CD4-positive, alpha-beta memory T cell (primary cell): ENCODE measurements at regions not wholly inside any gene's neighbourhood (a gene's known extent, or its start where the extent isn't known, plus 50 kb on each side); places are given as distances from the start of the nearest gene placed in this dataset.

ENCODE experiments used
- CTCF ChIA-PET: fragments of 350-600 bp; sonication (Branson Sonifier 250); formaldehyde crosslinking; loops from one replicate; lab custom pipeline; 2021; ENCODE audit warnings: inconsistent platforms; ENCODE audit not compliant: partially characterized antibody; lab: Charles Lee
- POLR2A ChIA-PET: fragments of 350-600 bp; sonication (Branson Sonifier 250); formaldehyde crosslinking; loops from one replicate; lab custom pipeline; 2021; ENCODE audit not compliant: partially characterized antibody; lab: Charles Lee
- DNase-seq, 5 donors: peaks; one replicate each; pipeline versions ENCODE4 v3.0.0 to v3.0.0-alpha.2; 2020 to 2022; ENCODE audit warnings: mixed read lengths in 1 of 5
- H3K27ac ChIP-seq: one replicate; pipeline ENCODE4 v1.7.0; 2013; ENCODE audit warnings: low read depth, low read length
- H3K27me3 ChIP-seq: 2 replicates; pipeline ENCODE4 v1.7.0; 2013; ENCODE audit warnings: mild to moderate bottlenecking, low read length, moderate library complexity; ENCODE audit not compliant: insufficient read depth
- H3K36me3 ChIP-seq: 2 replicates; pipeline ENCODE4 v1.7.0; 2013; ENCODE audit warnings: mild to moderate bottlenecking, low read length, moderate library complexity; ENCODE audit not compliant: insufficient read depth
- H3K4me1 ChIP-seq: 2 replicates; pipeline ENCODE4 v1.7.0; 2013; ENCODE audit warnings: mild to moderate bottlenecking, low read length, moderate library complexity; ENCODE audit not compliant: insufficient read depth
- H3K4me3 ChIP-seq, 2 donors: one replicate each; pipeline ENCODE4 v1.7.0; 2013; ENCODE audit warnings: low read length in 2 of 2, mild to moderate bottlenecking in 1 of 2
- H3K9me3 ChIP-seq, 2 donors: one replicate each; pipeline ENCODE4 v1.7.0; 2013; ENCODE audit warnings: low read length in 2 of 2, control low read depth in 1 of 2; ENCODE audit not compliant: control insufficient read depth in 1 of 2
- H3K27ac Mint-ChIP-seq, 7 donors: one replicate each; pipeline ENCODE4 v1.8.0; 2020 to 2021; ENCODE audit warnings: mixed read lengths in 7 of 7, mild to moderate bottlenecking in 6 of 7, inconsistent platforms in 3 of 7, moderate library complexity in 3 of 7
- H3K27me3 Mint-ChIP-seq, 2 donors: one replicate each; pipeline ENCODE4 v1.8.0; 2020 to 2021; ENCODE audit warnings: mixed read lengths in 2 of 2
- H3K36me3 Mint-ChIP-seq, 2 donors: one replicate each; pipeline ENCODE4 v1.8.0; 2020 to 2021; ENCODE audit warnings: mixed read lengths in 2 of 2, inconsistent platforms in 1 of 2, mild to moderate bottlenecking in 1 of 2
- H3K4me1 Mint-ChIP-seq, 4 donors: one replicate each; pipeline ENCODE4 v1.8.0; 2020 to 2021; ENCODE audit warnings: mixed read lengths in 4 of 4, mild to moderate bottlenecking in 1 of 4
- H3K4me3 Mint-ChIP-seq, 8 donors: one replicate each; pipeline ENCODE4 v1.8.0; 2020 to 2021; ENCODE audit warnings: mixed read lengths in 8 of 8, mild to moderate bottlenecking in 7 of 8, moderate library complexity in 6 of 8, inconsistent platforms in 3 of 8
- H3K9me3 Mint-ChIP-seq, 8 donors: one replicate each; pipeline ENCODE4 v1.8.0; 2020 to 2021; ENCODE audit warnings: mixed read lengths in 8 of 8, mild to moderate bottlenecking in 5 of 8, inconsistent platforms in 3 of 8, moderate library complexity in 1 of 8
- intact Hi-C: fragments of 100-400 bp; cut with micrococcal nuclease; formaldehyde crosslinking; loops from one replicate; pipeline ENCODE4 v1.15.1; 2023

GRCh38 chr2:221087779-221088178 is 484.3 kb downstream of the EPHA4 start:
- POLR2A ChIA-PET: no interaction called here
- CTCF ChIA-PET: no interaction called here
- Mint-ChIP-seq H3K27ac (no peak overlapping the region), H3K9me3 (peaks cover 0 to 9% (median 0%) of the 10 kb centered on the region in 8 donors), H3K4me3 (no peak overlapping the region), H3K4me1 (no peaks in the 10 kb centered on the region), H3K36me3 (no peaks in the 10 kb centered on the region), H3K27me3 (peaks cover 2 to 3% of the 10 kb centered on the region in 2 donors)
- intact Hi-C loops: no loop called here
- H3K4me3 ChIP-seq: no peak overlapping the region
- H3K9me3 ChIP-seq: no peaks in the 10 kb centered on the region
- no peaks in the 10 kb centered on the region for H3K27me3 ChIP-seq
- H3K36me3 ChIP-seq: no peaks in the 10 kb centered on the region
- no peak overlapping the region for H3K27ac ChIP-seq
- H3K4me1 ChIP-seq: no peaks in the 10 kb centered on the region
- no peak for DNase-seq

GRCh38 chr2:221088506-221088905 is 483.6 kb downstream of the EPHA4 start:
- Mint-ChIP-seq H3K4me3 (no peak overlapping the region), H3K27me3 (peaks cover 2 to 3% of the 10 kb centered on the region in 2 donors), H3K36me3 (no peaks in the 10 kb centered on the region), H3K9me3 (peaks cover 0 to 7% (median 0%) of the 10 kb centered on the region in 8 donors), H3K4me1 (no peaks in the 10 kb centered on the region), H3K27ac (no peak overlapping the region)
- DNase-seq: no peak
- intact Hi-C loops: no loop called here
- no peak overlapping the region for H3K27ac ChIP-seq
- no peaks in the 10 kb centered on the region for H3K27me3 ChIP-seq
- CTCF ChIA-PET: interaction anchor here (0.5 to 1.1 kb wide), 2 partner anchors 8 to 70 kb away, joined by 3 read pairs; no protein-coding TSS in a partner anchor
- H3K36me3 ChIP-seq: no peaks in the 10 kb centered on the region
- no peaks in the 10 kb centered on the region for H3K9me3 ChIP-seq
- no peaks in the 10 kb centered on the region for H3K4me1 ChIP-seq
- POLR2A ChIA-PET: no interaction called here
- no peak overlapping the region for H3K4me3 ChIP-seq

GRCh38 chr2:221095356-221095755 is 476.7 kb downstream of the EPHA4 start:
- Histone ChIP-seq H3K27me3 (no peaks in the 10 kb centered on the region), H3K27ac (no peak overlapping the region), H3K4me3 (no peak overlapping the region), H3K4me1 (no peaks in the 10 kb centered on the region), H3K9me3 (no peaks in the 10 kb centered on the region), H3K36me3 (no peaks in the 10 kb centered on the region)
- Mint-ChIP-seq H3K4me1 (no peaks in the 10 kb centered on the region), H3K27ac (no peak overlapping the region), H3K36me3 (no peaks in the 10 kb centered on the region), H3K27me3 (peaks cover 2 to 7% of the 10 kb centered on the region in 2 donors), H3K4me3 (no peak overlapping the region), H3K9me3 (peaks cover 0 to 7% (median 0%) of the 10 kb centered on the region in 8 donors)
- ChIA-PET CTCF (no interaction called here), POLR2A (no interaction called here)
- intact Hi-C loops: loop anchor here (5.0 kb wide), 1 partner anchor 477 kb away; the partner anchor contains the start of gene EPHA4
- DNase-seq: no peak

GRCh38 chr2:221096706-221097567 is 475.2 kb downstream of the EPHA4 start:
- ChIA-PET CTCF (interaction anchor here (1.4 kb wide), 1 partner anchor 8 kb away, joined by 3 read pairs; no protein-coding TSS in a partner anchor), POLR2A (no interaction called here)
- Histone ChIP-seq H3K27me3 (no peaks in the 10 kb centered on the region), H3K4me1 (no peaks in the 10 kb centered on the region), H3K36me3 (no peaks in the 10 kb centered on the region), H3K4me3 (no peak overlapping the region), H3K27ac (no peak overlapping the region), H3K9me3 (no peaks in the 10 kb centered on the region)
- Mint-ChIP-seq H3K9me3 (peaks cover 0 to 2% (median 0%) of the 10 kb centered on the region in 8 donors), H3K36me3 (no peaks in the 10 kb centered on the region), H3K4me3 (no peak overlapping the region), H3K27ac (no peak overlapping the region), H3K27me3 (peaks cover 2 to 4% of the 10 kb centered on the region in 2 donors), H3K4me1 (no peaks in the 10 kb centered on the region)
- intact Hi-C loops: loop anchor here (5.0 kb wide), 1 partner anchor 475 kb away; the partner anchor contains the start of gene EPHA4
- no peak for DNase-seq

GRCh38 chr2:221097568-221097915 is 474.6 kb downstream of the EPHA4 start:
- H3K4me3 ChIP-seq: no peak overlapping the region
- no peaks in the 10 kb centered on the region for H3K4me1 ChIP-seq
- H3K27me3 Mint-ChIP-seq: peaks cover 0 to 4% of the 10 kb centered on the region in 2 donors
- H3K27me3 ChIP-seq: no peaks in the 10 kb centered on the region
- H3K27ac ChIP-seq: no peak overlapping the region
- no peaks in the 10 kb centered on the region for H3K36me3 Mint-ChIP-seq
- no peak for DNase-seq
- H3K9me3 Mint-ChIP-seq: peaks cover 0 to 2% (median 0%) of the 10 kb centered on the region in 8 donors
- ChIA-PET POLR2A (no interaction called here), CTCF (interaction anchor here (1.4 kb wide), 1 partner anchor 9 kb away, joined by 3 read pairs; no protein-coding TSS in a partner anchor)
- no peaks in the 10 kb centered on the region for H3K36me3 ChIP-seq
- intact Hi-C loops: loop anchor here (5.0 kb wide), 1 partner anchor 475 kb away; the partner anchor contains the start of gene EPHA4
- no peak overlapping the region for H3K27ac Mint-ChIP-seq
- H3K9me3 ChIP-seq: no peaks in the 10 kb centered on the region
- H3K4me1 Mint-ChIP-seq: no peaks in the 10 kb centered on the region
- H3K4me3 Mint-ChIP-seq: no peak overlapping the region

GRCh38 chr2:221097949-221098348 is 474.2 kb downstream of the EPHA4 start:
- Histone ChIP-seq H3K27ac (no peak overlapping the region), H3K4me3 (no peak overlapping the region), H3K27me3 (no peaks in the 10 kb centered on the region), H3K4me1 (no peaks in the 10 kb centered on the region), H3K9me3 (no peaks in the 10 kb centered on the region), H3K36me3 (no peaks in the 10 kb centered on the region)
- DNase-seq: no peak
- peaks cover 0 to under 1% (median 0%) of the 10 kb centered on the region in 4 donors for H3K4me1 Mint-ChIP-seq
- no peak overlapping the region for H3K4me3 Mint-ChIP-seq
- H3K9me3 Mint-ChIP-seq: peaks cover 0 to 2% (median 0%) of the 10 kb centered on the region in 8 donors
- CTCF ChIA-PET: no interaction called here
- POLR2A ChIA-PET: no interaction called here
- H3K27ac Mint-ChIP-seq: no peak overlapping the region
- intact Hi-C loops: loop anchor here (5.0 kb wide), 1 partner anchor 474 kb away; the partner anchor contains the start of gene EPHA4
- H3K36me3 Mint-ChIP-seq: no peaks in the 10 kb centered on the region
- peaks cover 0 to 4% of the 10 kb centered on the region in 2 donors for H3K27me3 Mint-ChIP-seq

- DNase-seq: no peak
- CTCF ChIA-PET: no interaction called here
- Mint-ChIP-seq H3K4me3 (no peak overlapping the region), H3K4me1 (peaks cover 0 to 3% (median 1%) of the 10 kb centered on the region in 4 donors), H3K27me3 (peaks cover 0 to 3% of the 10 kb centered on the region in 2 donors), H3K36me3 (no peaks in the 10 kb centered on the region), H3K9me3 (peaks cover 0 to 2% (median 0%) of the 10 kb centered on the region in 8 donors), H3K27ac (no peak overlapping the region)
- intact Hi-C loops: no loop called here
- Histone ChIP-seq H3K4me1 (no peaks in the 10 kb centered on the region), H3K9me3 (no peaks in the 10 kb centered on the region), H3K27ac (no peak overlapping the region), H3K27me3 (no peaks in the 10 kb centered on the region), H3K36me3 (no peaks in the 10 kb centered on the region), H3K4me3 (no peak overlapping the region)
- POLR2A ChIA-PET: no interaction called here
Measured at GRCh38 chr2:221100467-221101089, 471.5 kb downstream of the EPHA4 start.
